Upper lobe of left lung (tissue), 4 donors: ENCODE measurements at regions not wholly inside any gene's neighbourhood (a gene's known extent, or its start where the extent isn't known, plus 50 kb on each side); places are given as distances from the start of the nearest gene placed in this dataset.

Experiments used
- CTCF ChIP-seq, 6 experiments: fragments of 450-650 bp in 4 of 6; fragments of 200-600 bp in 2 of 6; sonication (generic) in 2 of 6; IDR thresholded peaks; one replicate each; pipeline ENCODE4 v1.5.1; 2016 to 2019; ENCODE audit warnings: antibody characterized with exemption in 6 of 6
- POLR2A ChIP-seq, 4 donors: fragments of 450-650 bp; IDR thresholded peaks; one replicate each; pipeline ENCODE4 v1.5.1; 2016 to 2017; ENCODE audit warnings: antibody characterized with exemption in 4 of 4, mild to moderate bottlenecking in 2 of 4

GRCh38 chr20:48432494-48432832, 395.3 kb downstream of the PREX1 start:
- no peak for TF ChIP-seq CTCF (IDR thresholded peaks at IDR 0.05)
- TF ChIP-seq POLR2A (IDR thresholded peaks at IDR 0.05) = no peak
